Neural cell (in vitro differentiated cells): ENCODE measurements at regions not wholly inside any gene's neighbourhood (a gene's known extent, or its start where the extent isn't known, plus 50 kb on each side); places are given as distances from the start of the nearest gene placed in this dataset.

Source experiments
- H2AFZ ChIP-seq: fragments of 200-600, 300-800 bp; sonication (generic), shearing (Covaris generic); 2 replicates; pipeline ENCODE4 v1.6.0; 2014; ENCODE audit warnings: low read depth, mild to moderate bottlenecking, antibody characterized with exemption, low read length, moderate library complexity
- H3F3A ChIP-seq: fragments of 200-600 bp; shearing (Covaris generic); 2 replicates; pipeline ENCODE4 v1.6.1; 2016; ENCODE audit warnings: mild to moderate bottlenecking, moderate library complexity, mixed read lengths, antibody characterized with exemption, low read length; ENCODE audit not compliant: insufficient read depth, poor library complexity, severe bottlenecking
- H3K27ac ChIP-seq: fragments of 200-600, 300-800 bp; sonication (generic), shearing (Covaris generic); 2 replicates; pipeline ENCODE4 v1.5.1; 2014; ENCODE audit warnings: mild to moderate bottlenecking, low read length, moderate library complexity
- H3K27me3 ChIP-seq: fragments of 300-800, 200-600 bp; sonication (generic), shearing (Covaris generic); 2 replicates; pipeline ENCODE4 v1.6.0; 2014; ENCODE audit warnings: mild to moderate bottlenecking, low read depth, low read length, moderate library complexity; ENCODE audit not compliant: insufficient read depth
- H3K36me3 ChIP-seq: fragments of 300-800, 200-600 bp; sonication (generic), shearing (Covaris generic); 2 replicates; pipeline ENCODE4 v1.5.1; 2014; ENCODE audit warnings: mild to moderate bottlenecking, antibody characterized with exemption, low read length, moderate library complexity; ENCODE audit not compliant: insufficient read depth
- H3K4me2 ChIP-seq: fragments of 300-800, 200-600 bp; sonication (generic), shearing (Covaris generic); 2 replicates; pipeline ENCODE4 v1.6.0; 2014; ENCODE audit warnings: mild to moderate bottlenecking, low read length
- H3K4me3 ChIP-seq: fragments of 300-800, 200-600 bp; sonication (generic), shearing (Covaris generic); 2 replicates; pipeline ENCODE4 v1.5.1; 2014; ENCODE audit warnings: mild to moderate bottlenecking, low read length, moderate library complexity
- H3K79me2 ChIP-seq: fragments of 200-600 bp; shearing (Covaris generic); replicated peaks from 2 replicates; pipeline ENCODE4 v1.6.0; 2014; ENCODE audit warnings: mild to moderate bottlenecking, low read length, moderate library complexity; ENCODE audit not compliant: insufficient read depth
- H3K9ac ChIP-seq: fragments of 300-800, 200-600 bp; sonication (generic), shearing (Covaris generic); 2 replicates; pipeline ENCODE4 v1.6.1; 2016; ENCODE audit warnings: mild to moderate bottlenecking, low read length, mixed read lengths
- H3K9me2 ChIP-seq: fragments of 200-600 bp; shearing (Covaris generic); 2 replicates; pipeline ENCODE4 v1.6.1; 2016; ENCODE audit warnings: mild to moderate bottlenecking, low read length, mixed read lengths; ENCODE audit not compliant: insufficient read depth
- H3K9me3 ChIP-seq: fragments of 200-600, 300-800 bp; sonication (generic), shearing (Covaris generic); 2 replicates; pipeline ENCODE4 v1.6.1; 2016; ENCODE audit warnings: mild to moderate bottlenecking, mixed run types, low read length, moderate library complexity, mixed read lengths
- H4K20me1 ChIP-seq: fragments of 200-600 bp; shearing (Covaris generic); 2 replicates; pipeline ENCODE4 v1.6.1; 2016; ENCODE audit warnings: mild to moderate bottlenecking, mixed run types; ENCODE audit not compliant: insufficient read depth
- CTCF ChIP-seq: fragments of 450-650 bp; IDR thresholded peaks from 2 replicates; pipeline ENCODE4 v1.5.1; 2014; ENCODE audit warnings: antibody characterized with exemption, mild to moderate bottlenecking, moderate library complexity; ENCODE audit not compliant: poor library complexity, severe bottlenecking
- EP300 ChIP-seq: fragments of 450-650 bp; conservative IDR thresholded peaks from 2 replicates; pipeline ENCODE4 v1.6.1; 2014; ENCODE audit warnings: antibody characterized with exemption, mild to moderate bottlenecking, moderate library complexity; ENCODE audit not compliant: poor library complexity, severe bottlenecking
- EZH2 ChIP-seq: fragments of 200-600, 300-800 bp; shearing (Covaris generic), sonication (generic); IDR thresholded peaks from 2 replicates; pipeline ENCODE4 v1.6.1; 2014; ENCODE audit warnings: antibody characterized with exemption, low read length, borderline replicate concordance, mild to moderate bottlenecking; ENCODE audit not compliant: insufficient read depth, poor library complexity, severe bottlenecking
- MXI1 ChIP-seq: fragments of 450-650 bp; conservative IDR thresholded peaks from 2 replicates; pipeline ENCODE4 v1.6.1; 2014; ENCODE audit warnings: antibody characterized with exemption, mild to moderate bottlenecking; ENCODE audit not compliant: poor library complexity, severe bottlenecking
- RAD21 ChIP-seq: fragments of 450-650 bp; conservative IDR thresholded peaks from 2 replicates; pipeline ENCODE4 v1.6.1; 2014; ENCODE audit warnings: antibody characterized with exemption, mild to moderate bottlenecking, moderate library complexity
- REST ChIP-seq: IDR thresholded peaks from 2 replicates; pipeline ENCODE4 v1.6.1; 2012; ENCODE audit warnings: borderline replicate concordance
- SMC3 ChIP-seq: fragments of 450-650 bp; conservative IDR thresholded peaks from 2 replicates; pipeline ENCODE4 v1.6.1; 2014; ENCODE audit warnings: antibody characterized with exemption, mild to moderate bottlenecking, moderate library complexity; ENCODE audit not compliant: poor library complexity

- Histone ChIP-seq H4K20me1 (no peaks in the 10 kb centered on the region), H3K4me2 (no peak overlapping the region), H3K27ac (no peak overlapping the region), H2AFZ (no peak overlapping the region), H3K9ac (no peak overlapping the region), H3K36me3 (no peaks in the 10 kb centered on the region), H3K4me3 (no peak overlapping the region), H3K9me3 (no peaks in the 10 kb centered on the region), H3K27me3 (no peaks in the 10 kb centered on the region), H3K79me2 (no peaks in the 10 kb centered on the region), H3K9me2 (no peaks in the 10 kb centered on the region), H3F3A (no peaks in the 10 kb centered on the region)
- TF ChIP-seq REST (no peak), CTCF (no peak)
Observed at GRCh38 chr6:90424580-90424979, 127.9 kb upstream of the BACH2 start.

GRCh38 chr6:90421666-90422065 is 125.0 kb upstream of the BACH2 start:
- H3F3A ChIP-seq = no peaks in the 10 kb centered on the region
- no peaks in the 10 kb centered on the region for H3K79me2 ChIP-seq
- no peak for TF ChIP-seq EZH2
- TF ChIP-seq MXI1 = no peak
- TF ChIP-seq CTCF = no peak
- TF ChIP-seq EP300 = no peak
- TF ChIP-seq REST = no peak
- no peak for TF ChIP-seq RAD21
- TF ChIP-seq SMC3 = no peak
- H3K4me2 ChIP-seq = peak overlapping the region; percentile 28
- H3K27me3 ChIP-seq = no peaks in the 10 kb centered on the region
- H3K27ac ChIP-seq = peak overlapping the region; percentile 68
- no peaks in the 10 kb centered on the region for H3K9me2 ChIP-seq
- H2AFZ ChIP-seq = no peak overlapping the region
- H3K9ac ChIP-seq = peak overlapping the region; percentile 27
- H3K9me3 ChIP-seq = no peaks in the 10 kb centered on the region
- H4K20me1 ChIP-seq = no peaks in the 10 kb centered on the region
- no peaks in the 10 kb centered on the region for H3K36me3 ChIP-seq
- peak overlapping the region; percentile 29 for H3K4me3 ChIP-seq
